Endothelial cell (in vitro differentiated cells): ENCODE measurements at regions not wholly inside any gene's neighbourhood (a gene's known extent, or its start where the extent isn't known, plus 50 kb on each side); places are given as distances from the start of the nearest gene placed in this dataset.
"Not testable (repeated sequence)": the region's sequence is repeated elsewhere in the genome, so short reads cannot be mapped to it uniquely, and the experiment has no call there.

Source experiments
- DNase-seq: peaks from one replicate; pipeline ENCODE4 v3.0.0; 2021; ENCODE audit warnings: low spot score
- H3K27ac Mint-ChIP-seq: one replicate; pipeline ENCODE4 v1.8.0; 2021; ENCODE audit warnings: mixed read lengths, inconsistent platforms; ENCODE audit not compliant: unreplicated experiment
- H3K27me3 Mint-ChIP-seq: one replicate; pipeline ENCODE4 v1.8.0; 2021; ENCODE audit warnings: mild to moderate bottlenecking, moderate library complexity, mixed read lengths, inconsistent platforms; ENCODE audit not compliant: unreplicated experiment
- H3K36me3 Mint-ChIP-seq: one replicate; pipeline ENCODE4 v1.8.0; 2021; ENCODE audit warnings: mild to moderate bottlenecking, low read depth, mixed read lengths, inconsistent platforms; ENCODE audit not compliant: unreplicated experiment
- H3K4me1 Mint-ChIP-seq: one replicate; pipeline ENCODE4 v1.8.0; 2021; ENCODE audit warnings: mild to moderate bottlenecking, mixed read lengths, inconsistent platforms; ENCODE audit not compliant: unreplicated experiment
- H3K4me3 Mint-ChIP-seq: one replicate; pipeline ENCODE4 v1.8.0; 2021; ENCODE audit warnings: mild to moderate bottlenecking, mixed read lengths, inconsistent platforms; ENCODE audit not compliant: unreplicated experiment
- H3K9me3 Mint-ChIP-seq: one replicate; pipeline ENCODE4 v1.8.0; 2021; ENCODE audit warnings: mixed read lengths, inconsistent platforms; ENCODE audit not compliant: unreplicated experiment
- CTCF ChIP-seq: fragments of 200-600 bp; sonication (generic); IDR thresholded peaks from one replicate; pipeline ENCODE4 v1.5.0; 2021; ENCODE audit warnings: antibody characterized with exemption; ENCODE audit not compliant: unreplicated experiment

- Mint-ChIP-seq H3K27ac (no peak overlapping the region), H3K4me1 (no peaks in the 10 kb centered on the region), H3K9me3 (no peaks in the 10 kb centered on the region), H3K27me3 (no peaks in the 10 kb centered on the region), H3K36me3 (no peaks in the 10 kb centered on the region), H3K4me3 (no peak overlapping the region)
- no peak for DNase-seq
- TF ChIP-seq CTCF, result no peak
Measured at GRCh38 chr13:62167650-62168172, 752.1 kb upstream of the PCDH20 start.

DNA sequence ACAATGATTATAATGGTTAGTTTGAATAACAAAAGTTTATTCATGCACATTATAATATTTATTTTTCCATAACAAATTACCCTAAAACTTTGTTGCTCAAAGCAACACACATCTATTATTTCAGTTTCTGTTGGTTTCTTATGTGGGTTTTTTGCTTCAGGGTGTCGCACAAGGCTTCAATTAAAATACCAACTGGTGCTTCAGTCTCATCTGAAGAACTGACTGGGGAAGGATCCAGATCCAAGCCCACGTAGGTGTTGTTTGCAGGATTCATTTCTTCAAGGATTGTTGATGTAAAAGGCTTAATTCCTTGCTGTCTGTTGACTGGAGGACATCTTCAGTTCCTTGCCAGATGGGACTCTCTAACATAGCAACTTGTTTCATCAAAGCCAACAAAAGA lies 747.2 kb upstream of the PCDH20 start:
- Mint-ChIP-seq H3K27me3 (no peaks in the 10 kb centered on the region), H3K36me3 (no peaks in the 10 kb centered on the region), H3K4me3 (no peak overlapping the region), H3K9me3 (no peaks in the 10 kb centered on the region), H3K4me1 (no peaks in the 10 kb centered on the region), H3K27ac (no peak overlapping the region)
- DNase-seq, result no peak
- TF ChIP-seq CTCF, result no peak

DNA sequence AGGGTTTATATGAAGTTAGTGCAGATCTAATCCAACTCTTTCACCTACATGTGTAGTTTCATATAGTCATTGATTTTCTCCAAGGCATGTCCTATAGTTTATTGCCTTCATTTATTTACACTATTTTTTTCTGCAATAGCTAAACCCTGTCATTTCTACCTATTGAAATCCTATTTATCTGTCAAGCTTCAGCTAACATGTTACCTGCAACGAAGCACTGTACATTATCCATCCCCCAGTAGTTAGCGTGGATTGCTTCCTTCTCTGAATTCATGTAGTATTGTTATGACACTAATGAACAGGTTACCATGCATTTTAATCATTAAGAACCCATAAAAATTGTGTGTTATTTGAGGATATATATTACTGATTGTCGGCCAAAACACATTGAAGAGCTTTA lies 742.9 kb upstream of the PCDH20 start:
- no peaks in the 10 kb centered on the region for H3K9me3 Mint-ChIP-seq
- H3K27me3 Mint-ChIP-seq, result peaks cover 1% of the 10 kb centered on the region
- no peak for DNase-seq
- no peaks in the 10 kb centered on the region for H3K36me3 Mint-ChIP-seq
- H3K27ac Mint-ChIP-seq, result no peak overlapping the region
- TF ChIP-seq CTCF, result no peak
- no peak overlapping the region for H3K4me3 Mint-ChIP-seq
- H3K4me1 Mint-ChIP-seq, result no peaks in the 10 kb centered on the region

DNA sequence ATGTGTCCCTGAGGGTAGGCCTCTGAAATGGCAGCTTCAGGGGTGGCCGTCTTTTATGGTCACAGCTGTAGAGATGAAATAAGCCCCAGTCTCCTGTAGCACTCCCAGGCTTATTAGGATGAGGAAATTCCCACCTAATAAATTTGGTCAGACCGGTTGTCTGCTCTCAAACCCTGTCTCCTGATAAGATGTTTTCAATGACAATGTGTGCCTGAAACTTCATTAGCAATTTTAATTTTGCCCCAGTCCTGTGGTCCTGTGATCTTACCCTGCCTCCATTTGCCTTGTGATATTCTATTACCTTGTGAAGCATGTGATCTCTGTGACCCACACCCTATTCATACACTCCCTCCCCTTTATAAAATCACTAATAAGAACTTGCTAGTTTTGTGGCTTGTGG lies 736.1 kb upstream of the PCDH20 start:
- H3K27ac Mint-ChIP-seq, DNase-seq, H3K4me1 Mint-ChIP-seq, H3K9me3 Mint-ChIP-seq, H3K4me3 Mint-ChIP-seq, H3K27me3 Mint-ChIP-seq, H3K36me3 Mint-ChIP-seq: not testable (repeated sequence)

DNA sequence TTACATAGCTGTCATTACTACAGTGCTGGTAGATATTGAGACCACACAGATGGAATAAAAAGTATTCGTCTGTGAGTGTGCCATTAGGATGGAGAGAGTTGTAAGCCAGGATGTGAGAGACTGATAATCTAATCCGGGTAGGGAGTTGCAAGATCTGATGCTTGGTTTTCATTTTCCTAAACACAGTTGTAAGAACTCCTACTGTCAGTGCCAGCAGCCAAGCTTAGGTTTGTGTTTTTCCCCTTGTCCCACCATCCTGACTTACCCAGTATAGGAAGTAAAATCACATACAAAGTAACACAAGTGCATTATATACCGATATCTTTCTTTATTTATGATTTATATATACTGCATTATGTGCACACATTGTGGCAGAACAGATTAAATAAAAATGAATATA lies 726.4 kb upstream of the PCDH20 start:
- H3K9me3 Mint-ChIP-seq, result no peaks in the 10 kb centered on the region
- no peaks in the 10 kb centered on the region for H3K36me3 Mint-ChIP-seq

More for the DNA sequence above, 726.4 kb upstream of the PCDH20 start:
- Mint-ChIP-seq H3K4me3 (no peak overlapping the region), H3K27ac (no peak overlapping the region), H3K27me3 (no peaks in the 10 kb centered on the region), H3K4me1 (no peaks in the 10 kb centered on the region)
- no peak for DNase-seq
- TF ChIP-seq CTCF, result no peak
